Spleen (tissue), 7 donors: ENCODE measurements at regions not wholly inside any gene's neighbourhood (a gene's known extent, or its start where the extent isn't known, plus 50 kb on each side); places are given as distances from the start of the nearest gene placed in this dataset.

Experiments used
- CTCF ChIP-seq, 11 experiments: fragments of 200-600 bp in 7 of 11; fragments of 450-650 bp in 4 of 11; sonication (generic) in 4 of 11; IDR thresholded peaks in 8 of 11; conservative IDR thresholded peaks in 3 of 11; 1 replicate in 7 of 11; 2 replicates in 4 of 11; pipeline versions ENCODE4 v1.4.0 to v1.8.0; 2016 to 2021; ENCODE audit warnings: antibody characterized with exemption in 11 of 11, inconsistent platforms in 4 of 11, mild to moderate bottlenecking in 1 of 11
- POLR2AphosphoS5 ChIP-seq, 3 donors: sonication (generic); formaldehyde crosslinking; IDR thresholded peaks; one replicate each; pipeline ENCODE4 v1.5.1; 2017; ENCODE audit warnings: antibody characterized with exemption in 3 of 3
- donor health status: DM: no; HTN: no; CAD: no; lungs with moderate emphysema.
- donor health status: DM: no; HTN: no; CAD: no.
- donor health status: DM: no; HTN: no; CAD: no.

- no peak for TF ChIP-seq POLR2AphosphoS5 (IDR thresholded peaks at IDR 0.05)
- no peak for TF ChIP-seq CTCF (IDR thresholded peaks at IDR 0.05 in 8 of 11, conservative IDR thresholded peaks at IDR 0.05 in 3 of 11)
Measured at GRCh38 chr11:19649751-19650150, 62.9 kb upstream of the NAV2 start.
